ENCODE measurements at regions not wholly inside any gene's neighbourhood (a gene's known extent, or its start where the extent isn't known, plus 50 kb on each side); places are given as distances from the start of the nearest gene placed in this dataset.
"Not testable (repeated sequence)": the region's sequence is repeated elsewhere in the genome, so short reads cannot be mapped to it uniquely, and the experiment has no call there.

DNA sequence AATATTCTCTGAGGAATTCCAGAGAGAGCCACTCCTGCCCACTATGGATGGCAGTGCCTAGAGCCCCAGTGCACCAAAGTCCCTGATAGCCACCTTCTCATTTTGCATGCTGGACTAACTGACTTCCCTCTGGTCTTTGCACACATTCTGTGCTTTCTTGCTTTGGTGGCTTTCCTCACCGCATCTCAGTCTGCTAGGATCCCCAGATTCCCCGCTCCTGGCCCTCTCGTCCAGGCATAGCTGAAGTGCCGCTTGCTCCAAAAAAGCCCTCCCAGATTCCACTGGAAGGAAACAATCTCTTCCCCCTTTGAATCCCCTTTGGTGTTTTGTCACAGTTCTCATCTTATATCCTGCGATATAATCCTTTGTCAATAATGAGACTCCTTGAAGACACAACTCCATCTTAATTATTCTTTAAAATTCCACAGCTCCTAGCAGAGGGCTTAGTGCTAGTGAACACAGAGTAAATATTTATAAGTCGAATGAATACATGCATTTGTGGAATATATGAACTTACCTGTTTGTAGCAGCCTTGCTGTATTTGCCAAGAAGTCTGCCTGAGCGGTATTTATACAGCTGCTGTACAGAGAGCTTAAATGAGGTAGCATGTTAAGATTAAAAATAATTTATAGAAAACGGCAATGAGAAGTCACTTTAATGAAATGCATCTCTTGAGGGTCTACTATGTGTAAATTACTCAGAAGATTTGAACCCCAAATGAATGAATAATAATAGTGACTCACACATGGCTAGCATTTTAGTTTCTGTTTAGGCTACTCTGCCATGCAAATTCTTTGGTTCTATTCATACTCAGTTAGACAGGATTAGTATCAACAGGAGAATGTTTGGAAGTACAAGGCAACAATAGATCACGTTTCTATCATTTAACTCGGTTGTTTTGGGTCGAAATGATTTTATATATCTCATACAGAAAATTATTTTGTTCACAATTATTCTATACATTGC, 421.9 kb upstream of the TENM3 start:
- DNase-seq (ENCODE audit: extremely low read depth, low read depth, low spot score): no peak

DNA sequence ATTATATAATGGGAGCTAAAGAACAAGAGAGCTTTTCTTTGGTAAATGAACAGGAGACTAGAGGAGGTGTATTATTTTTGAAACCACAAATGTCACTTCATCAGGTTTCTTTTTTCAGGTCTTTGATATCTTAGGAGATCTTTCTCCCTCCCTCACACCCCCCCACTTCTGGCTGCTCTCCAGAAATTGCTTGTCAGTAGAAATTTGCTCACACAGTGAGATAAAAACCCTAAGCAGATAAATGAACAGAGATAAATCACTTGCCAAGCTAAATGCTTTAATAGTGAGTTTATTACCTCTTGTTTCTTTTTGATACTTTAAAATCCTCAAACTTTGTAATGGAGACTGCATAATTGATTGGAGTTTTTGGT, 421.2 kb upstream of the TENM3 start:
- no peak for DNase-seq (ENCODE audit: extremely low read depth, low read depth, low spot score)

DNA sequence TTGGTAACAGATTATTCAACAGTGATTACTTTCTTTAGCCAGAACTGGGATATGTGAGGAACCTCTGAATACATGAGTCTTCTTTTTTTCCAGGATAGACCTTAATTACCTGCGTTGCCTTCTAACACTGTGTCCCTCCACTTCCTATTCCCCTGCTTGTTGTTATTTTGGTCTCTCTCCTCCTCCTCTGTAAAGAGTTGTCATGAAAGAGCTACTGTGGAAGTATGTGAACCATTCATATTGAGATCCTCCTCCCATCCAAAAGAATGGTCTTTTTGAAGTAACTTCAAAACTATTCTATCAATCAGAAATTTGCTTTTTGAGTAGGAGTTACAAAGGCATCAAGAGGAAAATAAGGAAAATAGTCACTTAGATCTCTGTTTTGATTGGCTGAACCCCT, 420.0 kb upstream of the TENM3 start:
- no peak for DNase-seq (ENCODE audit: extremely low read depth, low read depth, low spot score)

DNA sequence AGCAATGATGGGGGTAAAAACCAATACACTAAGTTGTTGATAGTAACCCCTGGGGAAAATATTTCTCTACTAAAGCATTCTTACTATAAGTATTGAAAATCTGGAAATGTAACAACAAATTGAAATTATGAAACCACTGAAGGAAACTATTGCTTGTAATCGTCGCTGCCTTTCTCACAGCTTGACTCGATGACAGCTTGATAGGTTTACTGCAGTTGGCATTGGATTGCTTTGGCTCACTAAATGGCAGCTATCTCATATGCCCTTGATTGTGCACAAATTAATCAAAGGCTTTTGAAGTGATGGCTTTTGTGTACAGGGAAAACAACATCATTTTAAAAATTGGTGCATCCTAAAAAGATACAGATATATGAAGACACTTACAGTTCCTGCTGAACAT, 419.6 kb upstream of the TENM3 start:
- no peak for DNase-seq (ENCODE audit: extremely low read depth, low read depth, low spot score)

DNA sequence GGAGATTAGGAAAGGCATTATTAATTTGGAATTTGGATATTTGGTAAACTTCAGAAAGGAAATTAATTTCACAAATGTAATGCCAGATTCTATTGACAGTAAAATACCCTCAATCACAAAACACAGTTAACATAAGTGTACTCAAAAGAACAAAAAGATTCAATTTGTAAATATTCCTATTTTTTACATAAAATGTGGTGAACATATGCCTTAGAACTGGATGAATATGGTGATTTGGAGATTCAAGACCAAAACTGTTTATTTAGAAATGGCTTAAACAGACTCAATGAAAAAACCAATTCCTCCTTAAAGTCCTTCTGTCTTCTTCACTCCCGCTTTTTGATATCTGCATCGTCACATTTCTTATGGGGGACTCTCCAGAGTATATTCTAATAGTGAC, 417.6 kb upstream of the TENM3 start:
- no peak for DNase-seq (ENCODE audit: extremely low read depth, low read depth, low spot score)

DNA sequence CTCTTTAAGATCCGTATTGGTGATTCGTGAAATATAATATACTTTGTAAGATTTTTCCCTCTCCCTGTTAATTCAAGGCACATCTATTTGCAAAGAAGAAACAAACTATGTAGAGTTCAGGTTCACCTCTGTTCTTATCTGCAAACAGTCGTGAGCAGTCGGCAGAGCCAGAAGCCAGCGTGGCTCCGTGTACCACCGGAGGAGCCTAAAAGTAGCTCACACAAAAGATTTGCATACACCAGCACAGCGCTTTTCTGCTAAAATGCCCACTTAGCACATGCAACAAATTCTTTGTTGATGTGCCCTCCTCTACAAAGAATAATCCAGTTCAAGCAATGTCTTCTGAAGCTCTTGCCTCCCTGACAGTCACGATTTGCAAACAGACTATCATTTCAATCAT, 416.0 kb upstream of the TENM3 start:
- DNase-seq (ENCODE audit: extremely low read depth, low read depth, low spot score): no peak

DNA sequence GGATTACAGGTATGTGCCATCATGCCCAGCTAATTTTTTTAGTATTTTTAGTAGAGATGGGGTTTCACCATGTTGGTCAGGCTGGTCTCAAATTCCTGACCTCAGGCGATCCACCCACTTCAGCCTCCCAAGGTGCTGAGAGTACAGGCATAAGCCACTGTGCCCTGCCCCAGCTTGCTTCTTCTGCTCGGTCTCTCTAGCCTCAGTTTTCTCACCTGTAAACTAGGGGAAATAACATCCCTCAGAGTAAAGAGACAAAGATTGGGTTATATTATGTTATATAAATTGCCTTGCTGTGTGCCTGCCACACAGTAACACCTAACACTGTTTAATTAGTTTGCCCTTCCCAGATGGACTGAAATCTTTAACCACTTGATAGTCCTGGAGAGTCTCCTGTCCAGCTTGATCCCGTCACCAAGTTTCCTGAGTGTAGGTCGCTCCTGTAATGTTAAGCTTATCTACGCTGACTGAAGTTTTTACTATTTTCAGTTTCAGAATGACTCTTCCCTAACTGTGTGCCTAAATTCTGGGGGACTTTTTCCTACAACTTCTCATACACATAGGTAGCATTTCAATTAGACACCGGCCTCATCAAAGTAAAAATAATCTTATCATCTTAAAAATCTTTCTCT, 412.7 kb upstream of the TENM3 start:
- no peak for DNase-seq (ENCODE audit: extremely low read depth, low read depth, low spot score)

DNA sequence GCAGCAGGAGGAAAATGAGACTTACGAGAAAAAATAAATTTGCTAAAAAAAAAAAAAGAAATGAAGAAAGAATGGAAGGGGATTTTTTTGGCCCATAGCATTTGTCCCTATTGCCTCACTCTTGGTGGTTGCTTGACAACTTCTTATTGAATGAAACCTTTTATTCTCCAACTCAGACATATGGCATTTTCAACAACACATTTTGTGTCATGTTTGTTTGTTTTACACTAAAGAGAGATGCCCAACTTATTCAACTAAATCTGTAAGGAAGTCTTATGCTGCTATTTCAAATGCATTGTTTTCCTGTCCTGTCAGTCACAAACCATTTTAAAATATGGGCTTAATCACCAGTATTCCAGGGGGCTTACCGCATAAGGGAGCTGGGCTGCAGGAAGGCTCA, 409.1 kb upstream of the TENM3 start:
- no peak for DNase-seq (ENCODE audit: extremely low read depth, low read depth, low spot score)

DNA sequence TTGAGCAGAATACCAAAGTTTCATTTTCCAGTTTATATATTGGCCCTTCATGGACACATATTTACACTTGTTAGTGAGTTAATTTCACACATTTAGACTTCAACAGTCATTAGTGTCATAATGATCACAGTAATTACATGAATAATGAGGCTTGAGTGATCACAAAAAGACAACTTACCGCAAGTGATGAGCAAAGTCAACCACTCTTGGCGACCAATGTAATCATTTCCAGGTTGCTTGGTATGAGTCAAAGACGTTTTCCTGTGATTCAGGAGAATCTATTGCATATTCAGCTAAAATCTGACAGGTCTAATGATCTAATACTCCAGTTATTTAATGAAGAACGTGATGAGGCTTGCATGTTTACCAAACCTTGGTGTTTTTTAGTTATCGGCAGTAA, 407.9 kb upstream of the TENM3 start:
- no peak for DNase-seq (ENCODE audit: extremely low read depth, low read depth, low spot score)

DNA sequence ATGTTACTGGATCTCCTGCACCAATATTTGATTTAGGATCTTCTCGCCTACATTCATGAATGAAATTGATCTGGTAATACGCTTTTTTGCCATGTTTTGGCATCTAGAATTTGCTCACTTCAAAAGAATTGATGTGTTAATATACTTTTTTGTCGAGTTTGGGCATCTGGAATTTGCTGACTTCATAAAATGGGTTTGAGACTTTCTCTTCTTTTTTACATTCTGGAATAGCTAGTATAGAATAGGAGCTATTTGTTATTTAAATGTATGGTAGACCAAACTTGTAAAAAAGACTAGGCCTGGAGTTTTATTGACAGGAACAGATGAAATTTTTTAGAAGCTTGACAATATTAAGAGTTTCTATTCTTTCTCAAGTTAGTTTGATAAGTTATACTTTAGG, 404.9 kb upstream of the TENM3 start:
- no peak for DNase-seq (ENCODE audit: extremely low read depth, low read depth, low spot score)

DNA sequence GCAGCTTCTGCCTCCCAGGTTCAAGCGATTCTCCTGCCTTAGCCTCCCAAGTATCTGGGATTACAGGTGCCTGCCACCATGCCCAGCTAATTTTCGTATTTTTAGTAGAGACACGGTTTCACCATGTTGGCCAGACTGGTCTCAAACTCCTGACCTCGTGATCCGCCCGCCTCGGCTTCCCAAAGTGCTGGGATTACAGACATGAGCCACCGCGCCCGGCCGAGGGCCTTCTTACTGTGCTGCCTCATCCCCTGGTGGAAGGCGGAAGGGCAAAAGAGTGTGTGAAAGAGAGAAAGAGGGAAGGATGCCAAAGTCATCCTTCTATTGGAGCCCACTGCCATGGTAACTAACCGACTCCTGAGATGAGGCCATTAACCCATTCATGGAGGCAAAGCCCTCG, 399.4 kb upstream of the TENM3 start:
- DNase-seq (ENCODE audit: extremely low read depth, low read depth, low spot score): not testable (repeated sequence)

DNA sequence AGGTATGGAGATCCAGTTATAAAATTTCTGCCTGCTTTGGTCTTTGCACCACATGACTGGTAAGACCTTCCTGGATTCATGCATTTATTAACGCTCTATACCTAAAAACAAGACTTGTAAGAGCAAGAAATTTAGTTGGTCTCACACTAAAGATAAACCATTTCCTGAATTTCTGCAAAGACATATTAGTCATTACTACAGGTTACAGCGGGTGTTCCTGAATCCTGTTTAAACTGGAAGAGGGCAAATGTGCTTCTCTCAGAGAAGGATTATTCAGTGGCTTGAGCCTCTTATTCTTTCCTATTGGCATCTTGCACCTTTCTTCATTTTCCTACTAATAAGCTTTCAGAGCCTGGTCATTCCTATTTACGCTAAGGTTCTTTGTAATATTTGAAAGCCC, 397.6 kb upstream of the TENM3 start:
- DNase-seq (ENCODE audit: extremely low read depth, low read depth, low spot score): no peak

DNA sequence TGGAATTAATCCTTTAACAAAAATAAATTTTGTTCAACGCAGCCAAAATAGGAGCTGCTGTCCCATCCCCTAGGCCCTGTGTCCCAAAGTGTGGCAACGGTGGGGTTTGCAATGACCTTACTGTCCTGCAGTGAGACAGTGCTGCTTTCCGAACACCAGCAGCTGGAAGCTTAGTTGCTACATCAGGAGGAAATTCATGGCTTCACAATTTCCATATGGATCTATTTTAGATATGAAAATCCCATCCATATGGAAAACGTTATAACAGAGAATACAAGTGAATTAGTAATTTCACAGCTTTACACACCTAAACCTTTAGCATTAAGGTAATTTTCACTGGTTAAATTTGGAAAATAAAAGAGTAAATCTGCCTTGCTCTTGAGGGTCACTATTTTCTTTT, 396.3 kb upstream of the TENM3 start:
- DNase-seq (ENCODE audit: extremely low read depth, low read depth, low spot score): no peak

DNA sequence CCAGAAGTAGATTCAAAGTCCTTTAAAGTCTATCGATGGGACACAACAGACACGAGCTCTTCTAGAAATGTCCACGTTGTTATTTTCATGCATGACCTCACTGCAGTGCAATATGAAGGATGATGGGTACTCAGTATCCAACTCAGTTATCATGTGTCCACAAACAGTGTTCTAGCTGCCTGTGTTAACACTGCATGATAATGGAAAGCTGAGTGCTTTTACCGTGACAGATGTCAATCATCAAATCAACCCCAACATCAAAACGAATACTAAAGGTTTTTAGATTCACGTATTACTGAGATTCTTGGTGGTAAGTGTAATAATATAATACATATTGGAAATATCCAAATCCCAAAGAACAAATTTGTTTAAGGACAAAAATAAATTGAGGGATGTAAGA, 394.8 kb upstream of the TENM3 start:
- no peak for DNase-seq (ENCODE audit: extremely low read depth, low read depth, low spot score)

DNA sequence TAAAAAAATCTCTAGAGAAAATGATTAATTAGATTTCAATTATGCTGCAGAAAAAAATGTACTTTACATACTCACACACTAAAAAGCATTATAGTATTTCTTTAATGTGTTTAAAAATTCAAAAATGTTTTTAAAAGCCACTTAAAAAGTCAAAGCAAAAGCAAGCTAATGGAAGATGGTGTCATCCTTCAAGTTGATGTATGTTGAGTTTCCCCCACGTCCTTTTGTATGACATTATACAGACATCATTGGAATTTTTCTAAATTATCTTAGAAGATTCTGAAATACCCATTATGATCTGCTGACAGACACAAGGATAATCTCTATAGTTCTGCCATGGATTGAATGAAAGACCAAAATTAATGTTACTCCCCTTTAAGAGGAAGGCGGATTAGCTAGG, 393.7 kb upstream of the TENM3 start:
- no peak for DNase-seq (ENCODE audit: extremely low read depth, low read depth, low spot score)

DNA sequence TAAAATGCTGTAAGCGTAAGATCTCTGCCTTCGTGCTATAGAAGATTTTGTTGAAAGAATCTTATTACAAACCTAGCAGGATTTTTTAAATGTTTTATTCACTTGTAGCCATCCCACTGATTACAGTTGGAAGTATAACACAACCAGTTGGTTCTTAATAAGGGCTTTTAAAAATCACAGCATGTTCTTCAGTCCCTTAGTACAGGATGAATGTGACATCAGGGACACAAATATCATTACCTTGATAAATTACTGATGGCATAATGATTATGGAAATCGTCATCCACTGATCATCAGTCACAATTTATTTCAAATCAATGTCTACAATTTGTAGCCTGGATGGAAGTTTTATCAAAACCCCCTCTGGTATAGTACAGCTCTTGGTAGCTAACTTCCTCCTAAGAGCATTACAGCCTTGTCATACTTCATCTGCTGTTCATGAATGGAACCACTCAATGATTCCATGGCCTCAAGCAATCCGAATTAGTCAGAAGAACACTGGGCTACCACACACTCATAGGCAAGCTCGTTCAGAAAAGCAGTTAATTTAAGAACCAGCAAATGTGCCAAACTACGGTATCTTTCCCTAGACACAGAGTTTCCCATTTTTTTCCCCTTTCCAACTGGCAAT, 389.2 kb upstream of the TENM3 start:
- DNase-seq (ENCODE audit: extremely low read depth, low read depth, low spot score): no peak

DNA sequence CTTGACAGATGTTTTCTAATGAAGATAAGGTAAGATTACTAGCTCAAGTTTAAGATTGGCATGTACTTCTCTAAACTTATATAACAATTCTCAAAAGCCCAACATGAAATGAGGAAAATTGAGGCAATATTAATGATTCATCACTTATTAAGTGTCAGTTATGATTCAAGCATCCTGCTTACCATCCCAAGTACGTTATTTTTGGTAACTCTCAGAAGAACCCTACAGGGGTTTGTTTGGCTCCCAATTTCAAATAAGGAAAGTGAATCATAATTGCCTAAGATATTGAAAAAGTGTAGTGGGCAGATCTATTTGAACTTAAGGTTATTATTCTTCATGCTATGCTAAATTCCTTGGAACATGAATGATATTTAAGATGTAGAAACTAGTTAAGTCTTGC, 387.9 kb upstream of the TENM3 start:
- DNase-seq (ENCODE audit: extremely low read depth, low read depth, low spot score): no peak

DNA sequence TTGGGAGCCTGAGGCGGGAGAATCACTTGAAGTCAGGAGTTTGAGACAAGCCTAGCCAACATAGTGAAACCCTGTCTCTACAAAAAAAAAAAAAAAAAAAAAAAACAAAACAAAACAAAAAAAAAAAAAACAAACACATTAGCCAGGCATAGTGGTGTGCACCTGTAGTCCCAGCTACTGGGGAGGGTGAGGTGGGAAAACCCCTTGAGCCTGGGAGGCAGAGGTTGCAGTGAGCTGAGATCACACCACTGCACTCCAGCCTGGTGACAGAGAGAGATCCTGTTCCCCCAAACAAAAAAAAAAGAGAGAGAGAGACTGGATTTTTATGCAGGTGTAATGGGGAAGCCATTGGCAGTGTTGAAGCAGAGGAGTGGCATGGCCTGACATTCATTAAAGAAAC, 385.7 kb upstream of the TENM3 start:
- DNase-seq (ENCODE audit: extremely low read depth, low read depth, low spot score): not testable (repeated sequence)

DNA sequence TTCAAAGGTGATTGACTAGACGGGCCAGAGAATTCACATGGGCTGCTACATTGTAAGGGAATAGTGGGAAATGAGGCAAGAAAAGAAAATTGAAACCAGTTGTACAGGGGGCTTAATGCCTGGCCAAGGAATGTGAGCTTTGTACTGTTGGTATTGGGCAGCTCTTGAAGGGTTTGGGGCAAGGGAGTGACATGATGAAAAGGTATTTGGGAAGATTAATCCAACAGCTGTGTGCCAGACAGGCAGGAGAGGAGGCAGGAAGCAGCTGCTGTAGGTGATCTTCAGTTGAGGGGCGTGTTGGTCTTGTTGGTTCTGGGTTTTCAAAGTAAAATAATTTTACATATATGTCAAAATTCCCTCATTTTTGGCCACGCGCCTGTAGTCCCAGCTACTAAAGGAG, 384.5 kb upstream of the TENM3 start:
- no peak for DNase-seq (ENCODE audit: extremely low read depth, low read depth, low spot score)

DNA sequence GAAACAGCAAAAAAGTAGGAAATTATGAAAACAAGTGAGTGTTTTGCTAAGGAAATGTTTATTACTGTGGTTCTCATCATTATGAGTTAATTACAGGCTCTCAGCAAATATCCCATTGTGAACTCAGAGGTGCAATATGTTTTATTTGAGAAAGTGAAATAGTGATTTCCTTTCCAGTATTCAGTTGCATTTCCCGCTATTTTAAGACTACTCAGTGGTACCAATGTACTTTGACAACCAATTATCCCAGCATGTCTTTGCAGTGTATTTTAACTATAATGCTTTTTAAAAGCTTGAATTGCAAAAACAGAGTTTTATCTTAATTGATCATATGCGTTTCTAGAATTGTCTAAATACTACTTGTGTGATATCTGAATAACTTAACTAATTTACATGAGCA, 383.8 kb upstream of the TENM3 start:
- DNase-seq (ENCODE audit: extremely low read depth, low read depth, low spot score): no peak

DNA sequence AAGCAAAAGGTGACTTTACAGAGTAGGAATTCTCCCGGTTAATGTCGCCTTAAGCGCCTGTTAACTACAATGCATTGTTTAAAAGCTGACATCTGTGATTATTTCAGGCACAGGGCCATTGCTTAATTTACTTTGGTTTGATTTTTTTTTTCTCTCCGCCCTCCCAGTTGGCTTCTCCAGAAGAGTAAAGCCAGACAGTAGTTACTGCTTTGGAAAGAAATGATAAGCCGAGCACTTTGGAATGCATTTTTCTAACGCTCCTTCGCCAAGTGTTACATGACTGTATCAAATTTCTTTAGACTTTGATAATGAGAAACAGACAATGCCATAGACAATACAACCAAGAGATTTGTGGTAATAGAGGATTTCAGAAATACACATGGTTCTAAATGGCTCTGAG, 383.0 kb upstream of the TENM3 start:
- no peak for DNase-seq (ENCODE audit: extremely low read depth, low read depth, low spot score)

DNA sequence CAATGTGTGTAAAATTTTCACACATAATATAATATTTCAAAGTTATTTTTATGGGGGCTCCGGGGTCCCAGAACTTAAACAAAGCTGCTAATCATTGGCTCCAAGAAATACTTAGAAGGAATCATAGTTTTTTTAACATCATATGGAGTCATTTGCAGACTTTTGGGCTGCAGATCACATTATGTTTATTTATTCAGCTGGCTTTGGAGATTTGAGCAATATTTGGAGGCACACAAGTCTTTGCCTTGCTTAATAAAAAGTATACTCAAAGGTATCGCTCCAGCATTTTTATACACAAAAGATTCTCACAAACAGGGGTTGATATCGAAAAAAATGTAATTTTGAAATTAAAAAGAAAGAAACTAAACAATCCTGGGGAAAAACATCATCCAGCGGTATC, 382.5 kb upstream of the TENM3 start:
- no peak for DNase-seq (ENCODE audit: extremely low read depth, low read depth, low spot score)
